ENCODE measurements at regions not wholly inside any gene's neighbourhood (a gene's known extent, or its start where the extent isn't known, plus 50 kb on each side); places are given as distances from the start of the nearest gene placed in this dataset.
A peak's percentile ranks its signal among the peaks of the same experiment; 100 is the strongest.

- H3K9me3 ChIP-seq (ENCODE audit: low read length) = no peaks in the 10 kb centered on the region; the same call in 1 of the 2 replicates
- peak overlapping the region; percentile 50 for H3K4me3 ChIP-seq (ENCODE audit: low read depth, low read length, poor library complexity, severe bottlenecking)
- no peaks in the 10 kb centered on the region for H3K9me2 ChIP-seq (ENCODE audit: insufficient read depth, low read length)
- peak overlapping the region; percentile 73 for H3K4me2 ChIP-seq (ENCODE audit: low read length)
- H3K79me2 ChIP-seq (ENCODE audit: insufficient read depth, low read depth, low read length) = peaks cover 58% of the 10 kb centered on the region; the same call in 1 of the 2 replicates
- DNase-seq (ENCODE audit: low spot score) = peak; percentile 90
- intact Hi-C loops (cut with micrococcal nuclease; ENCODE audit: unreplicated experiment) = loop anchor here (2.0 to 10.0 kb wide), 3 partner anchors 35 to 525 kb away; partner anchors contain the start of gene TNS3
- peak overlapping the region; percentile 98 for H3K27ac ChIP-seq (ENCODE audit: low read depth, low read length, poor library complexity, severe bottlenecking)
- POLR2A ChIA-PET = interaction anchor here (0.8 to 1.7 kb wide), 5 partner anchors 10 to 39 kb away, joined by 3 to 6 read pairs (median 4); no protein-coding TSS in a partner anchor
- no peak overlapping the region; the same call in 1 of the 2 replicates for H2AFZ ChIP-seq (ENCODE audit: low read length)
- no peaks in the 10 kb centered on the region for H4K20me1 ChIP-seq (ENCODE audit: insufficient read depth, low read length)
- CTCF ChIA-PET (ENCODE audit: unreplicated experiment) = no interaction called here
- H3K36me3 ChIP-seq (ENCODE audit: insufficient read depth, low read length) = peaks cover 39% of the 10 kb centered on the region
- TSS peak; percentile 81 for BruUV-seq (replicated peaks)
- TF ChIP-seq, protein P1, sequence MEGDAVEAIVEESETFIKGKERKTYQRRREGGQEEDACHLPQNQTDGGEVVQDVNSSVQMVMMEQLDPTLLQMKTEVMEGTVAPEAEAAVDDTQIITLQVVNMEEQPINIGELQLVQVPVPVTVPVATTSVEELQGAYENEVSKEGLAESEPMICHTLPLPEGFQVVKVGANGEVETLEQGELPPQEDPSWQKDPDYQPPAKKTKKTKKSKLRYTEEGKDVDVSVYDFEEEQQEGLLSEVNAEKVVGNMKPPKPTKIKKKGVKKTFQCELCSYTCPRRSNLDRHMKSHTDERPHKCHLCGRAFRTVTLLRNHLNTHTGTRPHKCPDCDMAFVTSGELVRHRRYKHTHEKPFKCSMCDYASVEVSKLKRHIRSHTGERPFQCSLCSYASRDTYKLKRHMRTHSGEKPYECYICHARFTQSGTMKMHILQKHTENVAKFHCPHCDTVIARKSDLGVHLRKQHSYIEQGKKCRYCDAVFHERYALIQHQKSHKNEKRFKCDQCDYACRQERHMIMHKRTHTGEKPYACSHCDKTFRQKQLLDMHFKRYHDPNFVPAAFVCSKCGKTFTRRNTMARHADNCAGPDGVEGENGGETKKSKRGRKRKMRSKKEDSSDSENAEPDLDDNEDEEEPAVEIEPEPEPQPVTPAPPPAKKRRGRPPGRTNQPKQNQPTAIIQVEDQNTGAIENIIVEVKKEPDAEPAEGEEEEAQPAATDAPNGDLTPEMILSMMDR (conservative IDR thresholded peaks at IDR 0.05; ENCODE audit: low read length) = no peak
- TF ChIP-seq EZH2phosphoT487 (IDR thresholded peaks at IDR 0.05; ENCODE audit: borderline replicate concordance, low read depth, low read length) = no peak
- H3K4me1 ChIP-seq (ENCODE audit: insufficient read depth, low read length, poor library complexity, severe bottlenecking) = peaks cover 98% of the 10 kb centered on the region
These were observed 431.9 kb downstream of the TNS3 start for GRCh38 chr7:47149971-47150370.

DNA sequence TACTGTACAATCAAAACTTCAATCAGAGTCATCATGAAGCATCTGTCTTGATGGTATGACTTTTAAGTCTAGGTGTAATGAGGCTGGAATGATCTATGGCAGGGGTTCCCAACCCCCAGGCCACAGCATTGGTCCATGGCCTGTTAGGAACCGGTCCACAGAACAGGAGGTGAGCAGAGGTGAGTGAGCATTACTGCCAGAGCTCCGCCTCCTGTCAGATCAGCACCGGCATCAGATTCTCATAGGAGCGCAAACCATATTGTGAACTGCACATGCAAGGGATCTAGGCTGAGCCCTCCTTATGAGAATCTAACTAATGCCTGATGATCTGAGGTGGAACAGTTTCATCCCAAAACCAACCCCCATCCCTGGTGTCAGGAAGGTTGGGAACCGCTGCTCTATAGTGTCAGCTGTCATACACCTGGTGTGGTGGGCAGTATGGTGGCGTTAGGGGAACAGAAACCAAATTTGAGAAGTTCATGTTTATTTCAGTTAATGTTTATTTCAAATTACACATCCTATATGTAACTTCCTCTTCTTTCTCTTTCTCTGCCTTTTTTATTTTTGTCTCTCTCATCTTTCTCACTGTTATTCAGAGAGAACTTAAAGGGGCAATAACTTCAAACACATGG, 432.6 kb downstream of the TNS3 start:
- peak overlapping the region; percentile 50 for H3K4me3 ChIP-seq (ENCODE audit: low read depth, low read length, poor library complexity, severe bottlenecking)
- no peaks in the 10 kb centered on the region for H4K20me1 ChIP-seq (ENCODE audit: insufficient read depth, low read length)
- peaks cover 52% of the 10 kb centered on the region; the same call in 1 of the 2 replicates for H3K79me2 ChIP-seq (ENCODE audit: insufficient read depth, low read depth, low read length)
- H2AFZ ChIP-seq (ENCODE audit: low read length) = peak overlapping the region; percentile 22; the same call in 1 of the 2 replicates
- peak overlapping the region; percentile 98 for H3K27ac ChIP-seq (ENCODE audit: low read depth, low read length, poor library complexity, severe bottlenecking)
- peaks cover 45% of the 10 kb centered on the region for H3K36me3 ChIP-seq (ENCODE audit: insufficient read depth, low read length)
- ChIA-PET CTCF (ENCODE audit: unreplicated experiment) (interaction anchor here (1.0 kb wide), 1 partner anchor 30 kb away, joined by 3 read pairs; no protein-coding TSS in a partner anchor), POLR2A (interaction anchor here (0.5 to 1.3 kb wide), 3 partner anchors 9 to 69 kb away, joined by 3 to 5 read pairs (median 4); no protein-coding TSS in a partner anchor)
- intact Hi-C loops (cut with micrococcal nuclease; ENCODE audit: unreplicated experiment) = loop anchor here (2.0 kb wide), 1 partner anchor 35 kb away; no protein-coding TSS in a partner anchor
- BruUV-seq (replicated peaks) = no TSS peak
- DNase-seq (ENCODE audit: low spot score) = peak; percentile 89
- H3K9me3 ChIP-seq (ENCODE audit: low read length) = no peaks in the 10 kb centered on the region; the same call in 1 of the 2 replicates
- no peaks in the 10 kb centered on the region for H3K9me2 ChIP-seq (ENCODE audit: insufficient read depth, low read length)
- no peak for TF ChIP-seq EZH2phosphoT487 (IDR thresholded peaks at IDR 0.05; ENCODE audit: borderline replicate concordance, low read depth, low read length)
- TF ChIP-seq, protein P1 (conservative IDR thresholded peaks at IDR 0.05; ENCODE audit: low read length) = no peak
- H3K4me2 ChIP-seq (ENCODE audit: low read length) = peak overlapping the region; percentile 73
- peaks cover 97% of the 10 kb centered on the region for H3K4me1 ChIP-seq (ENCODE audit: insufficient read depth, low read length, poor library complexity, severe bottlenecking)
